Neural cell (in vitro differentiated cells): ENCODE measurements at regions not wholly inside any gene's neighbourhood (a gene's known extent, or its start where the extent isn't known, plus 50 kb on each side); places are given as distances from the start of the nearest gene placed in this dataset.

Source experiments
- EZH2 ChIP-seq: fragments of 200-600, 300-800 bp; shearing (Covaris generic), sonication (generic); IDR thresholded peaks from 2 replicates; pipeline ENCODE4 v1.6.1; 2014; ENCODE audit warnings: antibody characterized with exemption, low read length, borderline replicate concordance, mild to moderate bottlenecking; ENCODE audit not compliant: insufficient read depth, poor library complexity, severe bottlenecking
- TF ChIP-seq, protein P1 (sequence below): fragments of 450-650 bp; IDR thresholded peaks from 2 replicates; pipeline ENCODE4 v1.5.1; 2014; ENCODE audit warnings: antibody characterized with exemption, mild to moderate bottlenecking, moderate library complexity; ENCODE audit not compliant: poor library complexity, severe bottlenecking

DNA sequence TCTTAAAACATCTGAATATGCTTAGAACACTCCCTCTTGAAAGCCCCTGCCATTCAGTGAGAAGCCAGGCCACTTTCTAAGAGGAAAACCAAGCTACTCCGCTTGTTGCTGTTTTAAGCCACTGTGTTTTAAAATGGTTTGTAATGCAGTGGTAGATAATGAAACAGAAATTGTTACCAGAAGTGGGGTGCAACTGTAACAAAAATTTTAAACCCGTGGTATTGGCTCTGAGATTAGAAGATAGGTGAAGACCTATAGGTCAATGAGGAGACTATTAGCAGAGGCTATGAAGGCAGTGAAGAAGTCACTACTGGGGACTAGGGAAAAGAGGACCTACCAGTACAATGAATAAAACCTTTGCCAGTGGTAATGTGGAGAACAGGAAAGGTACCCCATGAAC lies 266.5 kb downstream of the IRF8 start:
- TF ChIP-seq EZH2 = no peak
- TF ChIP-seq, protein P1, sequence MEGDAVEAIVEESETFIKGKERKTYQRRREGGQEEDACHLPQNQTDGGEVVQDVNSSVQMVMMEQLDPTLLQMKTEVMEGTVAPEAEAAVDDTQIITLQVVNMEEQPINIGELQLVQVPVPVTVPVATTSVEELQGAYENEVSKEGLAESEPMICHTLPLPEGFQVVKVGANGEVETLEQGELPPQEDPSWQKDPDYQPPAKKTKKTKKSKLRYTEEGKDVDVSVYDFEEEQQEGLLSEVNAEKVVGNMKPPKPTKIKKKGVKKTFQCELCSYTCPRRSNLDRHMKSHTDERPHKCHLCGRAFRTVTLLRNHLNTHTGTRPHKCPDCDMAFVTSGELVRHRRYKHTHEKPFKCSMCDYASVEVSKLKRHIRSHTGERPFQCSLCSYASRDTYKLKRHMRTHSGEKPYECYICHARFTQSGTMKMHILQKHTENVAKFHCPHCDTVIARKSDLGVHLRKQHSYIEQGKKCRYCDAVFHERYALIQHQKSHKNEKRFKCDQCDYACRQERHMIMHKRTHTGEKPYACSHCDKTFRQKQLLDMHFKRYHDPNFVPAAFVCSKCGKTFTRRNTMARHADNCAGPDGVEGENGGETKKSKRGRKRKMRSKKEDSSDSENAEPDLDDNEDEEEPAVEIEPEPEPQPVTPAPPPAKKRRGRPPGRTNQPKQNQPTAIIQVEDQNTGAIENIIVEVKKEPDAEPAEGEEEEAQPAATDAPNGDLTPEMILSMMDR = no peak
